Left renal pelvis (tissue), 4 donors: ENCODE measurements at regions not wholly inside any gene's neighbourhood (a gene's known extent, or its start where the extent isn't known, plus 50 kb on each side); places are given as distances from the start of the nearest gene placed in this dataset.

Experiments
- DNase-seq, 4 donors: peaks; one replicate each; pipeline ENCODE4 v3.0.0-alpha.2; 2013; ENCODE audit warnings: low read depth in 4 of 4, low spot score in 3 of 4

DNA sequence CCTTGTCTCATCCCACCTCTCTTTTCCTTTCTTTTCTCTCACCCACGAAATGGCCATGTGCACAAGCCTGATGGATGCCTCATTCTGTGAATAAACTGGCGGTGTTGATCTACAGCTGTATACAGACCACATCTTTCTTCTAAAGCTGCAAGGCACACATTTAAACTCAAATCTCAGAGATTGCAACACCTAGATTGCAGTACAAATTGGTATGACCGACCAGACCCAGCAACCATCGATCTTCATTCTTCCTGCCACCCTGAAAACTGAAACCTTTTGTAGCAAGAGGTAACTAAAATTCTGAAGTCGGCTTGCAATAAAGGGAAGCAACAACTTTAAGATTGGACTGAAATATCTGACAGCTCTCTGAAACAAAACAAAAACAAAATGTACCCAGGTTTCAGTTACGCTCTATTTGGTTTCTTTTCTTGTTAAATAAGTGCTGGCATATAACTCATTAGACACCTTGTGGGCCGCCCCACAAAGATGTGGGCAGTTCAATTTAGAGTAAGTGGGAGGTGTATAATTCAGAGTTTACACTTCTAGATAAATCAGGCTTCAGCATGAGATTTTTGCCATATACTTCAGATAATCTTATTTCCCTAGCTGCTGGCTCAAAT is 390.0 kb upstream of the NOVA1 start:
- no peak for DNase-seq

GRCh38 chr14:26990946-26991345 is 393.1 kb upstream of the NOVA1 start:
- no peak for DNase-seq

GRCh38 chr14:26992403-26993115 is 394.7 kb upstream of the NOVA1 start:
- no peak for DNase-seq

GRCh38 chr14:26993556-26993955 is 395.7 kb upstream of the NOVA1 start:
- DNase-seq: no peak

- DNase-seq: no peak
Observed at GRCh38 chr14:26995301-26995700, 397.5 kb upstream of the NOVA1 start.

DNA sequence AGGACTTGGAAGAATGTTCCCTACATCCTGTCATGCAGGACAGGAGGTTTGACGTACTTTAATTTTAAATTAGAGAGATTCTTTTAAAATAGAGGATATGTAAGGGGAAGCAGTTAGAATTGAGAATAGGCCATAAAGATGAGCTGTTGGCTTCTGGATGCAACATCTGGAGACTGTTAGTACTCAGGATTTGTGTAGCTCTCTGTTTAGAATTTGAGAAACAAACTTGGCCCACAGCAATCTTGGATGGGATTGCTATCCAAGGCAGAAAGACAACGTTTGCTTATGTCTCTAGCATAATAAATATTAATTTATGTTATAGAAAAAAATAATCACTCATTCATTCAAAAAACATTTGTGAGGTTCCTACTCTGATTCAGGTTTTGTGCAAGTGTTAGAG is 398.4 kb upstream of the NOVA1 start:
- no peak for DNase-seq

DNA sequence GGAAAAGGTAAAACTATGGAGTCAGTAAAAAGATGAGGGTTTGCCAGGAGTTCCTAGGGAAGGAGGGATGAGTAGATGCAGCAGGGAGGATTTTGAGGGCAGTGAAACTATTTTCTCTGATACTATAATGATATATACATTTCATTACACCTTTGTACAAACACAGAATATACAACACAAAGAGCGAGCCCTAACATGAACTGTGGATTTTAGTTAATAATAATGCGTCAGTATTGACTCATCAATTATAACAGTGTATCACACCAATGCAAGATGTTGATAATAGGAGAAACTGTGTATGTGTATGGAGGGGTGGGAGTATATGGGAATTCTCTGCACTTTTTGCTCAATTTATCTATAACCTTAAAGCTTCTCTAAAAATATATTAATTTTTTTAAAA is 404.3 kb upstream of the NOVA1 start:
- DNase-seq: no peak

DNA sequence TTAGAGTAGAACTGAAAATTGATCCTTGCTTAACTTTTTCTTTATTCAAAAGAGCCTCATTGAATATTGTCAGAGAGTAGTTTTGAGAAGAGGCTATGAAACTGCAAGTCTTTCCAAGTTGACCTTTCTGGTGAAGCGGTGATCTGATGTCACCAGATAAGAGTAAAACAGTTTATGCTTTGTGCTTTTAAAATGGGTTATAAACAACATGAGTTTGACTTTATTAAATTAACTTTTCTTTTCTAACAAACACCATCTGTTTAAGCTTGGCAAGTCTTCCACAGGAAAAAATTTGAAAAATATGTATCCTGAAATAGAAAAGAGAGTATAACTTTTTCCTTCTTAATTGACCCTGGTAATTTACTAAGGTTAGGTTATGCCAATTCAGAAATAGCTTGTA is 408.7 kb upstream of the NOVA1 start:
- DNase-seq: no peak

DNA sequence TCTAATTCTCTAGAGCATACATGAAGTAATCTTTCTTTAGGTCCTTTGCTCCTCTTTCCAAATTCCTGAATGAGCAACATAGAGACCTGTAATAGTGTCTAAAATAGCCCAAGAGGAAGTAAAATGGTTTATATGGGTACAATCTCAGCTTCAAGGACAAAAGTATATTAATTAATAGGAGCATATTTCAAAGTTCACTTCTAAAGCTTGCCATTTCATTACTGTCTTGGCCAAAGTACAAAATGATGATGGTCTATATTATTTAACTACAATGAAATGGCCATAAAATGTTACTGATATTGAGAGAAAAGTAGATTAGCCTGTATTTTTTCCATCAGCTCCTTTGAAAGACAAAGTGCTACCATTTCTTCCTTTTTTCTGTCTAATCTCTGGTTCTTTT is 410.4 kb upstream of the NOVA1 start:
- DNase-seq: no peak

- no peak for DNase-seq
Observed at GRCh38 chr14:27012641-27013040, 414.8 kb upstream of the NOVA1 start.

GRCh38 chr14:27013678-27014077 is 415.8 kb upstream of the NOVA1 start:
- DNase-seq: no peak

- DNase-seq: no peak
Observed at GRCh38 chr14:27015065-27015464, 417.2 kb upstream of the NOVA1 start.

GRCh38 chr14:27025648-27026047 is 427.8 kb upstream of the NOVA1 start:
- no peak for DNase-seq

DNA sequence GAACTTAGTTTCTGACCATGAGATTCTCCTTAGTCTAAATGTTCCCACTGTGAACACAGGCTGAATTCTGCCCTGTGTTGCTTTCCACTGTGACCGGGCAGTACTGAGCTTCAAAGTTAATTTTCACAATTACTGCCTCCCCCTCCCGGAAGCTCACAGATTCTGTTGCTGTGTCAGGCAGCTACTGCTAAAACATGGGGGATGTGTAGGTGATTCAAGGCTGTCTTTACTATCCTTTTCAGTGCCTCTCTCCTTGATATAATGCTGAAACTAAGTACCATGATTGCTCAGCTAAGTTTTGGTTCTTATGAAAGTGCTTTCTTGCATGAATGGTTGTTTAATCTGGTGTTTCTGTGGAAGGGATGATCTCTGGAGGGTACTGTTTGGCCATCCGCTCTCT is 428.3 kb upstream of the NOVA1 start:
- no peak for DNase-seq

GRCh38 chr14:27040552-27040951 is 442.7 kb upstream of the NOVA1 start:
- DNase-seq: no peak

- DNase-seq: peak in 2 of 4 donors; percentile 39 to 73
Observed at GRCh38 chr14:27049701-27050100, 451.9 kb upstream of the NOVA1 start.

DNA sequence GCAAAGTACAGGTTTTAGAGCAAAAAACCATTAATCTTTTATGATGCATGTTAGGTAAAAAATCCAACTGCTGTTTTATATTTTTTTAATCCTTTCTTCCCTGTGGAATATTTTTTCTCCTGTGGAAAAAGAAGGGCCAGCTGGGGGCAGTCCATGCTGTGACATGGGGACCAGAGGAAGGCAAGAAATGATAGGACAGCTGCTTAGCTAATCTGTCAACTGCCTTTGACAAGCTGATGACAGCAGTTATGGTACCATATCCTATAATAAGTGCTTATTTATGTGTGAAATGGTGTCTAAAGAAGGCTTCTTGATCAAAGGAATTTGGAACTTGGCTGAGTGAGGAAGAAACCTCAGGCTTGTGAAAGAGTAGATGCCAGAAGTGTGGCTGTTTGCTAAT is 452.4 kb upstream of the NOVA1 start:
- DNase-seq: no peak

- DNase-seq: no peak
Observed at GRCh38 chr14:27056586-27056985, 458.8 kb upstream of the NOVA1 start.

DNA sequence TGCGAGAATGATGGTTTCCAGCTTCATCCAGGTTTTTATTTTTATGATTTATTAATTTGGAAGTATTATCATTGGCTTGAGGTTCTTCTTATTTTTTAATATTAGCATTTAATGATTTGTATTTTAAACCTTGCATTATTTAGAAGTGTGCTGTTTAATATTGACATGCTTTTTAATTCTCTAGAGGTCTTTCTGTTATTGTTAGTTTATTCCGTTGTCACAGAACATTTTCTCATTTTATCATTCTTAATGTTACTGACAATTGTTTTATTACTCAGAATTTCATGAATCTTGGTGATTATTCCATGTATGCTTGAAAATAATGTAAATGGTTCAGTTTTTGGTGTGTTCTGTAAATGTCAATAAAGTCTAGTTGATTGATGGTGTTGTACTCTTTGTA is 463.5 kb upstream of the NOVA1 start:
- DNase-seq: no peak

DNA sequence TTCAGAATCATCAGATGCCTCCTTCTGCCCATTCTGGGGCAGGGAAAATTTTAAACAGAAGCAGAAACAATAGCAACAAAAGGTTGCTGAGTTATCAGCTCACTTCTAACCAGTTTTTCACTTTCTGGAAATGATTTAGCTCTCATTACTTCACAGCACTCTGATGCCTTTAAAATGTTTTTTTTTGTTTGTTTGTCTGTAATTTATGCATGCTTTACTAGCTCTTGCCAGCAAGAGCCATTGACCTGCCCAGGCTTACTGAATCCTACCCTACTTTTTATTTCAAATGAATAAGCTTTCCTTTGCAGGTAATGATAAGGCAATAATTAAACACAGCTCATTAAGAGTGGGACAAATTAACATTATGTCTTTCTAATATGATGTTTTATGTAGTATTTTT is 466.1 kb upstream of the NOVA1 start:
- DNase-seq: no peak

DNA sequence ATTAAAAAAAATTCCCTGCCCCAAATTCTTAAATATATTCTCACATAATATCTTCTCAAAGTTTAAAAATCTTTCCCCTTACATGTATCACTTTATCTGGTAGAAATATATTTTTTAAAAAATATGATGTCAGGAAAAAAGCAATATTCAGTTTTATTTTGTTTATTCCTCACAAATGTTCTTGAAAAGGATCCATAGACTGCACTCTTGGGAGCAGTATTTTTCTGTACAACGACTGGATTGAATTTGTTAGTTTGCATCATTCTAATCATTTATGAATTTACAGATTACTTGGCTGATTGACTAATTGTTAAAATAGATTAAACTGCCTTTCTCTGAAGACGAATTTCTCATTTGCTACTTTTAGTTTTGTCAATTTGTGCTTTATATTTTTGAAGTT is 468.1 kb upstream of the NOVA1 start:
- no peak for DNase-seq

GRCh38 chr14:27067961-27068360 is 470.1 kb upstream of the NOVA1 start:
- no peak for DNase-seq

GRCh38 chr14:27072589-27072988 is 474.8 kb upstream of the NOVA1 start:
- no peak for DNase-seq
